ENCODE measurements at regions not wholly inside any gene's neighbourhood (a gene's known extent, or its start where the extent isn't known, plus 50 kb on each side); places are given as distances from the start of the nearest gene placed in this dataset.

GRCh38 chr6:166106076-166106686 lies 61.5 kb downstream of the TBXT start:
- peak; percentile 79 for DNase-seq (ENCODE audit: low spot score)

- DNase-seq (ENCODE audit: low spot score): no peak
These were observed 62.1 kb downstream of the TBXT start for GRCh38 chr6:166105341-166106075.

- no peak for DNase-seq (ENCODE audit: low spot score)
These were observed 62.8 kb downstream of the TBXT start for GRCh38 chr6:166104872-166105271.

GRCh38 chr6:166104107-166104506 lies 63.5 kb downstream of the TBXT start:
- DNase-seq (ENCODE audit: low spot score): no peak

- DNase-seq (ENCODE audit: low spot score): no peak
These were observed 65.7 kb downstream of the TBXT start for GRCh38 chr6:166101819-166102419.

- DNase-seq (ENCODE audit: low spot score): peak; percentile 44
These were observed 69.6 kb downstream of the TBXT start for GRCh38 chr6:166097914-166098522.

GRCh38 chr6:166087852-166088251 lies 79.8 kb downstream of the TBXT start:
- no peak for DNase-seq (ENCODE audit: low spot score)

GRCh38 chr6:166087246-166087645 lies 80.4 kb downstream of the TBXT start:
- no peak for DNase-seq (ENCODE audit: low spot score)

- DNase-seq (ENCODE audit: low spot score): no peak
These were observed 82.2 kb downstream of the TBXT start for GRCh38 chr6:166085500-166085899.

- no peak for DNase-seq (ENCODE audit: low spot score)
These were observed 82.7 kb downstream of the TBXT start for GRCh38 chr6:166084951-166085350.

- DNase-seq (ENCODE audit: low spot score): no peak
These were observed 87.8 kb downstream of the TBXT start for GRCh38 chr6:166079841-166080240.

- no peak for DNase-seq (ENCODE audit: low spot score)
These were observed 89.4 kb downstream of the TBXT start for GRCh38 chr6:166078294-166078693.

GRCh38 chr6:166076625-166077024 lies 91.0 kb downstream of the TBXT start:
- peak; percentile 22 for DNase-seq (ENCODE audit: low spot score)

- no peak for DNase-seq (ENCODE audit: low spot score)
These were observed 91.7 kb downstream of the TBXT start for GRCh38 chr6:166075925-166076324.

- DNase-seq (ENCODE audit: low spot score): no peak
These were observed 92.5 kb downstream of the TBXT start for GRCh38 chr6:166075186-166075585.

GRCh38 chr6:166073082-166073481 lies 94.6 kb downstream of the TBXT start:
- DNase-seq (ENCODE audit: low spot score): no peak

- no peak for DNase-seq (ENCODE audit: low spot score)
These were observed 98.9 kb downstream of the TBXT start for GRCh38 chr6:166068768-166069167.

GRCh38 chr6:166058064-166058739 lies 109.4 kb downstream of the TBXT start:
- DNase-seq (ENCODE audit: low spot score): no peak

GRCh38 chr6:166057431-166057830 lies 110.2 kb downstream of the TBXT start:
- no peak for DNase-seq (ENCODE audit: low spot score)

GRCh38 chr6:166056637-166057036 lies 111.0 kb downstream of the TBXT start:
- no peak for DNase-seq (ENCODE audit: low spot score)

- DNase-seq (ENCODE audit: low spot score): no peak
These were observed 111.8 kb downstream of the TBXT start for GRCh38 chr6:166055801-166056200.

- no peak for DNase-seq (ENCODE audit: low spot score)
These were observed 114.8 kb downstream of the TBXT start for GRCh38 chr6:166052837-166053236.

All from NAMALWA (cell line).